PC-9 (cell line): ENCODE measurements at regions not wholly inside any gene's neighbourhood (a gene's known extent, or its start where the extent isn't known, plus 50 kb on each side); places are given as distances from the start of the nearest gene placed in this dataset.

Experiments used
- CTCF ChIP-seq: fragments of 200-600 bp; sonication (generic); conservative IDR thresholded peaks from 2 replicates; pipeline ENCODE4 v1.6.1; 2017; ENCODE audit warnings: mixed run types, antibody characterized with exemption, mild to moderate bottlenecking, moderate library complexity
- EZH2 ChIP-seq: fragments of 200-600 bp; sonication (generic); IDR thresholded peaks from 2 replicates; pipeline ENCODE4 v1.8.0; 2017; ENCODE audit warnings: antibody characterized with exemption, low read depth

- TF ChIP-seq EZH2: no peak
- TF ChIP-seq CTCF: no peak
These were observed 60.7 kb upstream of the SPDL1 start for GRCh38 chr5:169522851-169523250.
